OCI-LY1 (cell line): ENCODE measurements at regions not wholly inside any gene's neighbourhood (a gene's known extent, or its start where the extent isn't known, plus 50 kb on each side); places are given as distances from the start of the nearest gene placed in this dataset.

Source experiments
- H2AFZ ChIP-seq: fragments of 200-600 bp; sonication (generic), shearing (Covaris generic); 2 replicates; pipeline ENCODE4 v1.6.0; 2014; ENCODE audit warnings: antibody characterized with exemption, mild to moderate bottlenecking, low read length
- H3F3A ChIP-seq: fragments of 200-600 bp; sonication (generic), shearing (Covaris generic); 2 replicates; pipeline ENCODE4 v1.6.0; 2014; ENCODE audit warnings: mild to moderate bottlenecking, antibody characterized with exemption, low read length, moderate library complexity; ENCODE audit not compliant: insufficient read depth
- H3K27ac ChIP-seq: fragments of 200-600 bp; sonication (generic); 2 replicates; pipeline ENCODE4 v1.5.1; 2014; ENCODE audit warnings: low read length, mixed run types, mild to moderate bottlenecking, low read depth; ENCODE audit not compliant: poor library complexity, severe bottlenecking
- H3K27me3 ChIP-seq: fragments of 200-600 bp; sonication (generic); 2 replicates; pipeline ENCODE4 v1.6.0; 2014; ENCODE audit warnings: antibody characterized with exemption, mild to moderate bottlenecking, low read length, moderate library complexity; ENCODE audit not compliant: insufficient read depth
- H3K36me3 ChIP-seq: fragments of 200-600 bp; sonication (generic); 2 replicates; pipeline ENCODE4 v1.6.1; 2014; ENCODE audit warnings: mild to moderate bottlenecking, antibody characterized with exemption, low read length, moderate library complexity, mixed read lengths; ENCODE audit not compliant: insufficient read depth
- H3K4me1 ChIP-seq: fragments of 200-600 bp; sonication (generic); 2 replicates; pipeline ENCODE4 v1.5.1; 2014; ENCODE audit warnings: mild to moderate bottlenecking, low read length, moderate library complexity; ENCODE audit not compliant: insufficient read depth, severe bottlenecking
- H3K4me2 ChIP-seq: fragments of 200-600 bp; sonication (generic), shearing (Covaris generic); 2 replicates; pipeline ENCODE4 v1.6.1; 2014; ENCODE audit warnings: low read length
- H3K4me3 ChIP-seq: fragments of 200-600 bp; sonication (generic); 2 replicates; pipeline ENCODE4 v1.5.1; 2014; ENCODE audit warnings: low read length, low read depth, mild to moderate bottlenecking, mixed read lengths; ENCODE audit not compliant: poor library complexity, severe bottlenecking
- H3K79me2 ChIP-seq: fragments of 200-600 bp; shearing (Covaris generic); 2 replicates; pipeline ENCODE4 v1.6.1; 2016; ENCODE audit warnings: mixed run types, low read length, mixed read lengths; ENCODE audit not compliant: insufficient read depth
- H3K9ac ChIP-seq: fragments of 200-600 bp; sonication (generic), shearing (Covaris generic); 2 replicates; pipeline ENCODE4 v1.6.1; 2014; ENCODE audit warnings: mild to moderate bottlenecking, low read length, mixed read lengths
- H3K9me2 ChIP-seq: fragments of 200-600 bp; sonication (generic), shearing (Covaris generic); 2 replicates; pipeline ENCODE4 v1.6.1; 2014; ENCODE audit warnings: low read depth, mild to moderate bottlenecking, low read length, mixed read lengths
- H3K9me3 ChIP-seq: fragments of 200-600 bp; shearing (Covaris generic); 2 replicates; pipeline ENCODE4 v1.6.1; 2014; ENCODE audit warnings: low read length, mixed read lengths
- H4K20me1 ChIP-seq: fragments of 200-600 bp; sonication (generic), shearing (Covaris generic); 2 replicates; pipeline ENCODE4 v1.6.0; 2016; ENCODE audit warnings: mild to moderate bottlenecking, low read length; ENCODE audit not compliant: insufficient read depth
- CTCF ChIP-seq: fragments of 200-600 bp; sonication (generic), shearing (Covaris generic); IDR thresholded peaks from 2 replicates; pipeline ENCODE4 v1.5.1; 2017; ENCODE audit warnings: mild to moderate bottlenecking, antibody characterized with exemption, low read length, moderate library complexity, mixed read lengths
- EZH2 ChIP-seq: fragments of 200-600 bp; sonication (generic), shearing (Covaris generic); IDR thresholded peaks from 2 replicates; pipeline ENCODE4 v1.8.0; 2017; ENCODE audit warnings: borderline replicate concordance, mixed run types, mild to moderate bottlenecking, antibody characterized with exemption, low read length, moderate library complexity, mixed read lengths

GRCh38 chr1:216927633-216928032, 204.4 kb upstream of the ESRRG start:
- Histone ChIP-seq H2AFZ (no peak overlapping the region), H3K79me2 (no peaks in the 10 kb centered on the region), H3K27me3 (no peaks in the 10 kb centered on the region), H3K4me1 (no peaks in the 10 kb centered on the region), H4K20me1 (no peaks in the 10 kb centered on the region), H3K27ac (no peak overlapping the region), H3K9ac (no peak overlapping the region), H3K36me3 (no peaks in the 10 kb centered on the region), H3F3A (no peaks in the 10 kb centered on the region), H3K4me2 (no peak overlapping the region), H3K9me2 (no peaks in the 10 kb centered on the region), H3K9me3 (no peaks in the 10 kb centered on the region), H3K4me3 (no peak overlapping the region)
- TF ChIP-seq EZH2 (no peak), CTCF (no peak)

- Histone ChIP-seq H3F3A (no peaks in the 10 kb centered on the region), H3K4me3 (no peak overlapping the region), H3K9me3 (no peaks in the 10 kb centered on the region), H3K4me1 (no peaks in the 10 kb centered on the region), H3K9me2 (no peaks in the 10 kb centered on the region), H3K9ac (no peak overlapping the region), H3K79me2 (no peaks in the 10 kb centered on the region), H3K4me2 (no peak overlapping the region), H3K27me3 (no peaks in the 10 kb centered on the region), H3K36me3 (no peaks in the 10 kb centered on the region), H3K27ac (no peak overlapping the region), H4K20me1 (no peaks in the 10 kb centered on the region), H2AFZ (no peak overlapping the region)
- TF ChIP-seq EZH2 (no peak), CTCF (no peak)
These were observed 203.7 kb upstream of the ESRRG start for GRCh38 chr1:216926720-216927510.

- H3K9ac ChIP-seq: no peak overlapping the region
- no peaks in the 10 kb centered on the region for H4K20me1 ChIP-seq
- H3K27me3 ChIP-seq: no peaks in the 10 kb centered on the region
- no peak overlapping the region for H3K4me3 ChIP-seq
- H3K4me1 ChIP-seq: no peaks in the 10 kb centered on the region
- H3K4me2 ChIP-seq: no peak overlapping the region
- H3F3A ChIP-seq: no peaks in the 10 kb centered on the region
- no peaks in the 10 kb centered on the region for H3K9me2 ChIP-seq
- H3K27ac ChIP-seq: no peak overlapping the region
- TF ChIP-seq CTCF: no peak
- TF ChIP-seq EZH2: no peak
- H2AFZ ChIP-seq: no peak overlapping the region
- no peaks in the 10 kb centered on the region for H3K36me3 ChIP-seq
- H3K9me3 ChIP-seq: no peaks in the 10 kb centered on the region
- no peaks in the 10 kb centered on the region for H3K79me2 ChIP-seq
These were observed 202.9 kb upstream of the ESRRG start for GRCh38 chr1:216925962-216926625.
